ENCODE measurements at regions not wholly inside any gene's neighbourhood (a gene's known extent, or its start where the extent isn't known, plus 50 kb on each side); places are given as distances from the start of the nearest gene placed in this dataset.

GRCh38 chrX:40237731-40238178 is 140.0 kb upstream of the BCOR start:
- Histone ChIP-seq H3K4me3 (ENCODE audit: low read length) (no peak overlapping the region), H3K9me3 (ENCODE audit: control insufficient read depth, low read length) (no peaks in the 10 kb centered on the region), H3K4me1 (ENCODE audit: control insufficient read depth, insufficient read depth, low read length) (peaks cover 2% of the 10 kb centered on the region), H3K27ac (ENCODE audit: low read depth, low read length) (no peak overlapping the region), H3K36me3 (ENCODE audit: control insufficient read depth, insufficient read depth, low read length) (no peaks in the 10 kb centered on the region), H3K27me3 (ENCODE audit: control insufficient read depth, insufficient read depth, low read length, poor library complexity, severe bottlenecking) (no peaks in the 10 kb centered on the region), H3K9ac (ENCODE audit: extremely low read depth, low read length, poor library complexity, severe bottlenecking) (no peak overlapping the region)
- TF ChIP-seq CTCF (conservative IDR thresholded peaks at IDR 0.05) = no peak
- Mint-ChIP-seq H3K27me3 (ENCODE audit: insufficient read depth) (no peaks in the 10 kb centered on the region), H3K27ac (no peak overlapping the region), H3K36me3 (ENCODE audit: low read depth) (no peaks in the 10 kb centered on the region), H3K4me1 (peaks cover 7% of the 10 kb centered on the region), H3K4me3 (no peak overlapping the region), H3K9me3 (peaks cover 25% of the 10 kb centered on the region)
- 59 to 80% methylated on average over 1 to 14 of the region's 14 CpGs for WGBS, 2 experiments (ENCODE audit: insufficient coverage in 1 of 2, insufficient read length in 1 of 2)
- peak; percentile 68 for DNase-seq

GRCh38 chrX:40230646-40231045 is 132.9 kb upstream of the BCOR start:
- peaks cover 2% of the 10 kb centered on the region for H3K27me3 Mint-ChIP-seq (ENCODE audit: insufficient read depth)
- Histone ChIP-seq H3K4me1 (ENCODE audit: control insufficient read depth, insufficient read depth, low read length) (no peaks in the 10 kb centered on the region), H3K9ac (ENCODE audit: extremely low read depth, low read length, poor library complexity, severe bottlenecking) (no peak overlapping the region), H3K36me3 (ENCODE audit: control insufficient read depth, insufficient read depth, low read length) (no peaks in the 10 kb centered on the region), H3K27me3 (ENCODE audit: control insufficient read depth, insufficient read depth, low read length, poor library complexity, severe bottlenecking) (no peaks in the 10 kb centered on the region), H3K9me3 (ENCODE audit: control insufficient read depth, low read length) (no peaks in the 10 kb centered on the region), H3K27ac (ENCODE audit: low read depth, low read length) (no peak overlapping the region), H3K4me3 (ENCODE audit: low read length) (no peak overlapping the region)
- no peak for TF ChIP-seq CTCF (conservative IDR thresholded peaks at IDR 0.05)
- no peaks in the 10 kb centered on the region for H3K4me1 Mint-ChIP-seq
- DNase-seq = no peak
- no peaks in the 10 kb centered on the region for H3K36me3 Mint-ChIP-seq (ENCODE audit: low read depth)
- H3K9me3 Mint-ChIP-seq = peaks cover 39% of the 10 kb centered on the region
- 100% methylated on average over 2 of the region's 2 CpGs; no CpG with 5 or more reads in 1 of the 2 experiments for WGBS, 2 experiments (ENCODE audit: insufficient coverage in 1 of 2, insufficient read length in 1 of 2)
- no peak overlapping the region for H3K27ac Mint-ChIP-seq
- no peak overlapping the region for H3K4me3 Mint-ChIP-seq

- no peak overlapping the region for H3K27ac ChIP-seq (ENCODE audit: low read depth, low read length)
- no peaks in the 10 kb centered on the region for H3K27me3 ChIP-seq (ENCODE audit: control insufficient read depth, insufficient read depth, low read length, poor library complexity, severe bottlenecking)
- Mint-ChIP-seq H3K27me3 (ENCODE audit: insufficient read depth) (peaks cover 2% of the 10 kb centered on the region), H3K4me1 (no peaks in the 10 kb centered on the region), H3K27ac (no peak overlapping the region), H3K9me3 (peaks cover 45% of the 10 kb centered on the region), H3K36me3 (ENCODE audit: low read depth) (no peaks in the 10 kb centered on the region), H3K4me3 (no peak overlapping the region)
- no peaks in the 10 kb centered on the region for H3K9me3 ChIP-seq (ENCODE audit: control insufficient read depth, low read length)
- no peaks in the 10 kb centered on the region for H3K4me1 ChIP-seq (ENCODE audit: control insufficient read depth, insufficient read depth, low read length)
- no peak overlapping the region for H3K4me3 ChIP-seq (ENCODE audit: low read length)
- TF ChIP-seq CTCF (conservative IDR thresholded peaks at IDR 0.05) = no peak
- no peak overlapping the region for H3K9ac ChIP-seq (ENCODE audit: extremely low read depth, low read length, poor library complexity, severe bottlenecking)
- no peak for DNase-seq
- no peaks in the 10 kb centered on the region for H3K36me3 ChIP-seq (ENCODE audit: control insufficient read depth, insufficient read depth, low read length)
- 94% methylated on average over 5 of the region's 5 CpGs; no CpG with 5 or more reads in 1 of the 2 experiments for WGBS, 2 experiments (ENCODE audit: insufficient coverage in 1 of 2, insufficient read length in 1 of 2)
Observed at GRCh38 chrX:40227125-40227524, 129.4 kb upstream of the BCOR start.

Measured in endodermal cell (in vitro differentiated cells).